ENCODE measurements at regions not wholly inside any gene's neighbourhood (a gene's known extent, or its start where the extent isn't known, plus 50 kb on each side); places are given as distances from the start of the nearest gene placed in this dataset.

- Histone ChIP-seq H3K4me3 (ENCODE audit: low read depth, low read length) (no peak overlapping the region), H3K27me3 (ENCODE audit: insufficient read depth, low read depth, severe bottlenecking) (no peaks in the 10 kb centered on the region), H3K27ac (no peak overlapping the region), H3K9me3 (ENCODE audit: severe bottlenecking) (no peaks in the 10 kb centered on the region), H3K36me3 (no peaks in the 10 kb centered on the region)
- no peak for TF ChIP-seq CTCF (IDR thresholded peaks at IDR 0.05; ENCODE audit: low read depth, low read length)
- no peak for DNase-seq
These were observed 273.7 kb downstream of the NOL4 start for GRCh38 chr18:33951031-33951430.

GRCh38 chr18:33946336-33946735, 278.4 kb downstream of the NOL4 start:
- TF ChIP-seq CTCF (IDR thresholded peaks at IDR 0.05; ENCODE audit: low read depth, low read length): no peak
- DNase-seq: no peak
- no peak overlapping the region for H3K4me3 ChIP-seq (ENCODE audit: low read depth, low read length)
- no peaks in the 10 kb centered on the region for H3K36me3 ChIP-seq
- no peaks in the 10 kb centered on the region for H3K27me3 ChIP-seq (ENCODE audit: insufficient read depth, low read depth, severe bottlenecking)
- no peaks in the 10 kb centered on the region for H3K9me3 ChIP-seq (ENCODE audit: severe bottlenecking)
- no peak overlapping the region for H3K27ac ChIP-seq

- no peak overlapping the region for H3K27ac ChIP-seq
- TF ChIP-seq CTCF (IDR thresholded peaks at IDR 0.05; ENCODE audit: low read depth, low read length): no peak
- DNase-seq: no peak
- H3K9me3 ChIP-seq (ENCODE audit: severe bottlenecking): no peaks in the 10 kb centered on the region
- H3K4me3 ChIP-seq (ENCODE audit: low read depth, low read length): no peak overlapping the region
- no peaks in the 10 kb centered on the region for H3K27me3 ChIP-seq (ENCODE audit: insufficient read depth, low read depth, severe bottlenecking)
- no peaks in the 10 kb centered on the region for H3K36me3 ChIP-seq
These were observed 280.2 kb downstream of the NOL4 start for GRCh38 chr18:33944493-33944892.

- DNase-seq: no peak
- Histone ChIP-seq H3K9me3 (ENCODE audit: severe bottlenecking) (no peaks in the 10 kb centered on the region), H3K27ac (no peak overlapping the region), H3K27me3 (ENCODE audit: insufficient read depth, low read depth, severe bottlenecking) (no peaks in the 10 kb centered on the region), H3K4me3 (ENCODE audit: low read depth, low read length) (no peak overlapping the region), H3K36me3 (no peaks in the 10 kb centered on the region)
- no peak for TF ChIP-seq CTCF (IDR thresholded peaks at IDR 0.05; ENCODE audit: low read depth, low read length)
These were observed 287.4 kb downstream of the NOL4 start for GRCh38 chr18:33937270-33937816.

GRCh38 chr18:33934258-33934657, 290.5 kb downstream of the NOL4 start:
- no peak for TF ChIP-seq CTCF (IDR thresholded peaks at IDR 0.05; ENCODE audit: low read depth, low read length)
- H3K27me3 ChIP-seq (ENCODE audit: insufficient read depth, low read depth, severe bottlenecking): no peaks in the 10 kb centered on the region

GRCh38 chr18:33928231-33928630, 296.5 kb downstream of the NOL4 start:
- no peak for TF ChIP-seq CTCF (IDR thresholded peaks at IDR 0.05; ENCODE audit: low read depth, low read length)
- H3K9me3 ChIP-seq (ENCODE audit: severe bottlenecking): no peaks in the 10 kb centered on the region
- no peak overlapping the region for H3K4me3 ChIP-seq (ENCODE audit: low read depth, low read length)
- no peak overlapping the region for H3K27ac ChIP-seq
- H3K36me3 ChIP-seq: no peaks in the 10 kb centered on the region
- no peaks in the 10 kb centered on the region for H3K27me3 ChIP-seq (ENCODE audit: insufficient read depth, low read depth, severe bottlenecking)
- no peak for DNase-seq

More at GRCh38 chr18:33934258-33934657, 290.5 kb downstream of the NOL4 start:
- no peak for DNase-seq
- no peak overlapping the region for H3K4me3 ChIP-seq (ENCODE audit: low read depth, low read length)
- H3K36me3 ChIP-seq: no peaks in the 10 kb centered on the region
- no peak overlapping the region for H3K27ac ChIP-seq
- H3K9me3 ChIP-seq (ENCODE audit: severe bottlenecking): no peaks in the 10 kb centered on the region
